ENCODE measurements at regions not wholly inside any gene's neighbourhood (a gene's known extent, or its start where the extent isn't known, plus 50 kb on each side); places are given as distances from the start of the nearest gene placed in this dataset.

GRCh38 chr3:194988495-194989165 is 282.3 kb downstream of the XXYLT1 start:
- peak; percentile 71 for DNase-seq (ENCODE audit: low read depth)

GRCh38 chr3:194989241-194989640 is 281.7 kb downstream of the XXYLT1 start:
- DNase-seq (ENCODE audit: low read depth), result peak; percentile 28

- DNase-seq (ENCODE audit: low read depth), result no peak
These were observed 280.3 kb downstream of the XXYLT1 start for GRCh38 chr3:194990454-194991337.

GRCh38 chr3:194991338-194991654 is 279.7 kb downstream of the XXYLT1 start:
- no peak for DNase-seq (ENCODE audit: low read depth)

- no peak for DNase-seq (ENCODE audit: low read depth)
These were observed 277.1 kb downstream of the XXYLT1 start for GRCh38 chr3:194993896-194994295.

GRCh38 chr3:194994551-194994981 is 276.4 kb downstream of the XXYLT1 start:
- no peak for DNase-seq (ENCODE audit: low read depth)

GRCh38 chr3:194995334-194995733 is 275.6 kb downstream of the XXYLT1 start:
- DNase-seq (ENCODE audit: low read depth), result no peak

GRCh38 chr3:194995922-194996321 is 275.0 kb downstream of the XXYLT1 start:
- DNase-seq (ENCODE audit: low read depth), result no peak

GRCh38 chr3:194996746-194997145 is 274.2 kb downstream of the XXYLT1 start:
- DNase-seq (ENCODE audit: low read depth), result no peak

GRCh38 chr3:194998417-194998816 is 272.5 kb downstream of the XXYLT1 start:
- no peak for DNase-seq (ENCODE audit: low read depth)

GRCh38 chr3:194998948-194999347 is 272.0 kb downstream of the XXYLT1 start:
- no peak for DNase-seq (ENCODE audit: low read depth)

GRCh38 chr3:194999491-194999890 is 271.5 kb downstream of the XXYLT1 start:
- no peak for DNase-seq (ENCODE audit: low read depth)

- no peak for DNase-seq (ENCODE audit: low read depth)
These were observed 269.7 kb downstream of the XXYLT1 start for GRCh38 chr3:195001261-195001660.

- peak; percentile 58 for DNase-seq (ENCODE audit: low read depth)
These were observed 268.7 kb downstream of the XXYLT1 start for GRCh38 chr3:195001961-195002861.

- DNase-seq (ENCODE audit: low read depth), result no peak
These were observed 267.7 kb downstream of the XXYLT1 start for GRCh38 chr3:195003006-195003892.

- no peak for DNase-seq (ENCODE audit: low read depth)
These were observed 267.1 kb downstream of the XXYLT1 start for GRCh38 chr3:195003893-195004289.

- no peak for DNase-seq (ENCODE audit: low read depth)
These were observed 266.3 kb downstream of the XXYLT1 start for GRCh38 chr3:195004512-195005250.

- DNase-seq (ENCODE audit: low read depth), result no peak
These were observed 265.7 kb downstream of the XXYLT1 start for GRCh38 chr3:195005251-195005620.

- no peak for DNase-seq (ENCODE audit: low read depth)
These were observed 265.0 kb downstream of the XXYLT1 start for GRCh38 chr3:195005759-195006510.

Measured in HT1080 (cell line).